ENCODE measurements at regions not wholly inside any gene's neighbourhood (a gene's known extent, or its start where the extent isn't known, plus 50 kb on each side); places are given as distances from the start of the nearest gene placed in this dataset.
"Not testable (repeated sequence)": the region's sequence is repeated elsewhere in the genome, so short reads cannot be mapped to it uniquely, and the experiment has no call there.

GRCh38 chr6:14415452-14415851, 297.9 kb downstream of the CD83 start:
- no peak for TF ChIP-seq ZNF274 (IDR thresholded peaks at IDR 0.05; ENCODE audit: low read depth, low read length)
- no peak overlapping the region for H3K4me3 ChIP-seq (ENCODE audit: low read length)

DNA sequence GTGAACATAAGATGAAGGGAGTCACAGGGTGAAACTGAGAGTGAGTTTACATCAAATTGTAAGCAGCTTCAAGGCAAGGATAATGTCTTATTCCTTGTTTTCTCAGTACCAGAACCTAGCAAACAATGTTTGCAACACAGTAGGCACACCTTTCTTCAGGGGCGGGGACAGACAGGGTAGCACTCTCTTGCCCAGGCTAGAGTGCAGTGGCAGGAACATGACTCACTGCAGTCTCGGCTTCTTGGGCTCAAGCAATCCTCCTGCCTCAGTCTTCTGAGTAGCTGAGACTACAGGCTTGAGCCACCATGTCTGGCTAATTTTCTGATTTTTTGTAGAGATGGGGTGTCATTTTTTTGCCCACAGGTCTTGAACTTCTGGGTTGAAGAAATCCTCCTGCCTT, 299.8 kb downstream of the CD83 start:
- no peak for TF ChIP-seq ZNF274 (IDR thresholded peaks at IDR 0.05; ENCODE audit: low read depth, low read length)
- no peak overlapping the region for H3K4me3 ChIP-seq (ENCODE audit: low read length)

DNA sequence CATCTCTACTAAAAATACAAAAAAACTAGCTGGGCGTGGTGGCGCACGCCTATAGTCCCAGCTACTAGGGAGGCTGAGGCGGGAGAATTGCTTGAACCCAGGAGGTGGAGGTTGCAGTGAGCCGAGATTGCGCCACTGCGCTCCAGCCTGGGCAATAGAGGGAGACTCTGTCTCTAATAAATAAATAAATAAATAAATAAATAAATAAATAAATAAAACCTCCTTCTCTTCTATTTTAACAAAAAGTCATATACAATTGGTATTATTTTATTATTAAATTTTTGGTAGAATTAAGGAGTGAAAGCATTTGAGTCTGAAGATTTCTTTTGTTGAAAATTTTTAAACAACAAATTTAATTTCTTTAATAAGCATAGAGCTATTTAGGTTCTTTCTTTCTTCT, 301.7 kb downstream of the CD83 start:
- not testable (repeated sequence) for H3K4me3 ChIP-seq (ENCODE audit: low read length)

GRCh38 chr6:14422061-14422460, 304.5 kb downstream of the CD83 start:
- H3K4me3 ChIP-seq (ENCODE audit: low read length), result no peak overlapping the region

DNA sequence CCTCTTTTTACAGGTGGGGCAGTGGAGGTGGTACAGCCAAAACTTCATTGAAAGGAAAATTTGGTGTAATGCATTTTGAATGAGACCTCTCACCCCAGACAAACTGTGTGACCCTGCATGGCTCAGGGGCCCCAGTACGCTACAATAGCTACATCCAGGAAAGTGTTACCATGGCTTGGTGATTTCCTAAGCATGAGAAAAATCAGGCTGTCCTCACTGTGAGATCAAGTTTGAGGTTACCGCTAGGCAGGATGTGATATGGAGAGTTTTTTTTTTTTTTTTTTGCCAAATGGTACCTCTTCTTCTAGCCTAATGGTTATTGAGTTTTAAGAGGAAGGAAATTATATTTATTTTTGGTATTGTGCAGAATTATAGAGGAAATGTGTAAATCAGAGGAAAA, 305.3 kb downstream of the CD83 start:
- no peak overlapping the region for H3K4me3 ChIP-seq (ENCODE audit: low read length)
- TF ChIP-seq ZNF274 (IDR thresholded peaks at IDR 0.05; ENCODE audit: low read depth, low read length), result no peak

More at GRCh38 chr6:14422061-14422460, 304.5 kb downstream of the CD83 start:
- no peak for TF ChIP-seq ZNF274 (IDR thresholded peaks at IDR 0.05; ENCODE audit: low read depth, low read length)

DNA sequence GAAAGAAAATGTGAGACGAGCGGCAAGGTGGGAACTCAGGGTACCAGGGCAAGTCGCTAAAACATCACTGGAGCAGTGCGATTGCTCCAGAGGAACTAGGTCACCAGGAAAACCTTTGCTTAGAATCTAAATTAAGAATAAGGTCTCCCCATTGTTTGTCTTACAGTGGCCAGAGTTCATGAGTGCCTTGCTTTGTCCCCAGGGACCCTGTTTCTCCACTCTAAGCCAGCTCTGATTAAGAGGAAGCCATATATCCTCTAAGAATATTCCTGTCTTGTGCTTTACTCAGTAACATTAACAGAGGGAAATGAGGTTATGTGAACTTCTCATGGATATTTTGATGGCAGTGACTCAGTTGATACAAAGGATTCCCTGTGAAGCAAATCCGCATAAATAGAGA, 305.8 kb downstream of the CD83 start:
- no peak overlapping the region for H3K4me3 ChIP-seq (ENCODE audit: low read length)
- no peak for TF ChIP-seq ZNF274 (IDR thresholded peaks at IDR 0.05; ENCODE audit: low read depth, low read length)

- H3K4me3 ChIP-seq (ENCODE audit: low read length), result no peak overlapping the region
- TF ChIP-seq ZNF274 (IDR thresholded peaks at IDR 0.05; ENCODE audit: low read depth, low read length), result no peak
Measured at GRCh38 chr6:14423955-14424354, 306.4 kb downstream of the CD83 start.

DNA sequence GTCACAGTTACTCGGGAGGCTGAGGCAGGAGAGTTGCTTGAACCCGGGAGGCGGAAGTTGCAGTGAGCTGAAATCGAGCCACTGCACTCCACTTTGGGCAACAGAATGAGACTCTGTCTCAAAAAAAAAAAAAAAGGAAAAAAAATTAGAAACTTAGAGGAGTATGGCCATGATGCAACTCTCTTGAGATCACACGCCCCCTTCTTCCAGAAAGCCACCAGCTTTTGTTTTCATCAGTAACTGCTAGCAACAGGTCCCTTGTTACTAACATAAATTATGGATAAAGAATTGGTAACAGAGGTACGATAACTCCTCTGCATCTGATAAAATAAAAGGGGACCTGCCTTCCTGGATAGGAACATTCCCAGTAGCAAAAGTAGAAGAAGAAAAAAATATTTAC, 308.2 kb downstream of the CD83 start:
- no peak for TF ChIP-seq ZNF274 (IDR thresholded peaks at IDR 0.05; ENCODE audit: low read depth, low read length)
- no peak overlapping the region for H3K4me3 ChIP-seq (ENCODE audit: low read length)

GRCh38 chr6:14426281-14426680, 308.7 kb downstream of the CD83 start:
- H3K4me3 ChIP-seq (ENCODE audit: low read length), result no peak overlapping the region
- no peak for TF ChIP-seq ZNF274 (IDR thresholded peaks at IDR 0.05; ENCODE audit: low read depth, low read length)

DNA sequence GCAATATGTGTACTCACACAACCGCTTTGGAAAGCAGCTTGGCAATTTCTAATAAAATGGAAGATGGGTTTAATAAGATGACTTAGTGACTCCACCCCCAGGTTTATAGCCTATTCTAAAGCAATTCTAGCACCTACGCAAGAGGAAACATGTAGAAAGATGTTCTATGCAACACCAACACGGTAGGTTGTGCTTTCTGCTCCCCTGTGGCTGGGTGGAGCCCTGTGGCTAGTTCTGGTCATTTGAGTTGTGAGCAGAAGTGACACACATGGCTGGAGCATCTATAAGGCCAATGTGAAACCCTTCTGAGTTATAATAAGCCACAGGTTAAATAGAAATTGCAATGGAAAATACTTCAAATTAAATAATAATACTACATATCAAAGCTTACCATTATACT, 310.7 kb downstream of the CD83 start:
- no peak overlapping the region for H3K4me3 ChIP-seq (ENCODE audit: low read length)
- TF ChIP-seq ZNF274 (IDR thresholded peaks at IDR 0.05; ENCODE audit: low read depth, low read length), result no peak

- no peak for TF ChIP-seq ZNF274 (IDR thresholded peaks at IDR 0.05; ENCODE audit: low read depth, low read length)
- H3K4me3 ChIP-seq (ENCODE audit: low read length), result no peak overlapping the region
Measured at GRCh38 chr6:14429396-14429795, 311.8 kb downstream of the CD83 start.

DNA sequence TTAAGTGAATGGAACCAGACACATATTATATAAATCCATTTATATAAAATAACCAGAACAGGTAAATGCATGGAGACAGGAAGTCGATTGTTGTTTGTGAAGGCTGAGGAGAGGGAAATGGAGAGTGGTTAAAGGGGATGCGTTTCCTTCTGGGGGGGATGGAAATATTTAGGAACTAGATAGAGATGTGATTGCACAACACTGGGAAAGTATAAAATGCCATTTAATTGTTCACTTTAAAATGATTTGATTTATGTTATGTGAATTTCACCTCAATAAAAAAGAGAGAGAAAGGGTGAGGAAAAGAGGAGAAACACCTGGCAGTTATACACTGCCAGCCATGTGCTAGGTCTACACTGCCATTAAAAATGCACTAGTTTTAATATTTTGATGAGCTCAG, 312.6 kb downstream of the CD83 start:
- TF ChIP-seq ZNF274 (IDR thresholded peaks at IDR 0.05; ENCODE audit: low read depth, low read length), result no peak

DNA sequence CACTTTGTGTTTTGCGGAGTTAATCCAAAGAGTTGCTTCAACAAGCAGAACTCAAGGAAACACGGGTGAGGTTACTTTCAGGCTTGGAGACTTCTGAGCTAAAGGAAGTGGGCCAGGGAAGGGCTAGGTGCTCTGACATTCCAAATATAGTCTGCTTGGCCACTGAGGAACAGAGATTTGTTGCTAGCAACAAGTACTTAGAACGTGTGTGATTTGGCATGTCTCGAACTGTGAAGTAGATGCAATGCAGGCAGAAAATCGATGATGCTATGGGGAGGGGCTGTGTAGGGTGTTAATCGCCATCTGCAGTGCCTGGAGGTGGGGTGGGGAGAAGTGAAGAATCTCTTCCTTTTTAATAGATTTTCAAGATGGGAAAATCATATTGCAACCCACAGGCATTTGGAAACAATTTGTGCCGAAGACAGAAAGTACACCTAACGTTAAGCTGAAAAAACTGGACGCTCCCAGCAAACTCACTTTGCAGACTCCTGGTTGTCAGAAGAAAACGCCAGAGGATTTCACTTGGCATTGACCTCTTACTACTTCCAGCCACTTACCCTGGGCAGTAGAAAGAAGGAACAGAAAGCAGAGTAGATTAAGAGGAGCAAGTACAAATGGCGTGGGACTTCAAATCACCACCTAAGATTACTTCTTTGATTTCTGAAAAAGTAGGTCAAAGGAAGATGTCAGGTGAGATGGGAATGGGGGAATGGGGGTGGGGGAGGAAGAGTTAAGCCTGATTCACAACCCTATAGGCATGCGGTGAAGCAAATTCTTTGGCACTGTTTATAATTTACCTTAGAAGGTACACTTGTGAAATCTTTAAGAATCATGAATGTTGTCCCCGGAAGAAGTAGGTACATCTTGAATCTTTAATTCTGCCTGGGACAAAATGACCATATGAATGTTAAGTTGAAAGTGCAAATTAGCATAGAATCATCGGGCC, 314.1 kb downstream of the CD83 start:
- no peak for TF ChIP-seq ZNF274 (IDR thresholded peaks at IDR 0.05; ENCODE audit: low read depth, low read length)

More for the DNA sequence above, 312.6 kb downstream of the CD83 start:
- H3K4me3 ChIP-seq (ENCODE audit: low read length), result no peak overlapping the region

GRCh38 chr6:14434916-14435690, 317.5 kb downstream of the CD83 start:
- no peak overlapping the region for H3K4me3 ChIP-seq (ENCODE audit: low read length)
- TF ChIP-seq ZNF274 (IDR thresholded peaks at IDR 0.05; ENCODE audit: low read depth, low read length), result no peak

More for the DNA sequence above, 314.1 kb downstream of the CD83 start:
- H3K4me3 ChIP-seq (ENCODE audit: low read length), result no peak overlapping the region

GRCh38 chr6:14436592-14437132, 319.1 kb downstream of the CD83 start:
- H3K4me3 ChIP-seq (ENCODE audit: low read length), result no peak overlapping the region
- no peak for TF ChIP-seq ZNF274 (IDR thresholded peaks at IDR 0.05; ENCODE audit: low read depth, low read length)

Data from GM08714 (cell line).